Ishikawa (cell line): ENCODE measurements at regions not wholly inside any gene's neighbourhood (a gene's known extent, or its start where the extent isn't known, plus 50 kb on each side); places are given as distances from the start of the nearest gene placed in this dataset.

ENCODE experiments used
- CEBPB ChIP-seq: IDR thresholded peaks from 2 replicates; pipeline ENCODE4 v1.6.1; 2012
- CREB1 ChIP-seq: IDR thresholded peaks from 2 replicates; pipeline ENCODE4 v1.6.1; 2012; ENCODE audit warnings: low read depth
- EGR1 ChIP-seq: IDR thresholded peaks from 2 replicates; pipeline ENCODE4 v1.6.1; 2012
- EP300 ChIP-seq: IDR thresholded peaks from 2 replicates; pipeline ENCODE4 v1.6.1; 2012; ENCODE audit warnings: borderline replicate concordance
- FOXM1 ChIP-seq: IDR thresholded peaks from 2 replicates; pipeline ENCODE4 v1.6.1; 2012; ENCODE audit warnings: low read depth, borderline replicate concordance
- MAX ChIP-seq: IDR thresholded peaks from 2 replicates; pipeline ENCODE4 v1.6.1; 2012
- NFIC ChIP-seq: IDR thresholded peaks from 2 replicates; pipeline ENCODE4 v1.6.1; 2012
- RAD21 ChIP-seq: IDR thresholded peaks from 2 replicates; pipeline ENCODE4 v1.6.1; 2012; ENCODE audit warnings: low read depth
- REST ChIP-seq: IDR thresholded peaks from 2 replicates; pipeline ENCODE4 v1.6.1; 2012; ENCODE audit warnings: low read depth, mild to moderate bottlenecking
- TAF1 ChIP-seq: IDR thresholded peaks from 2 replicates; pipeline ENCODE4 v1.6.1; 2012; ENCODE audit warnings: low read depth, mild to moderate bottlenecking
- TCF12 ChIP-seq: IDR thresholded peaks from 2 replicates; pipeline ENCODE4 v1.6.1; 2012; ENCODE audit warnings: low read depth
- USF1 ChIP-seq: IDR thresholded peaks from 2 replicates; pipeline ENCODE4 v1.6.1; 2012
- YY1 ChIP-seq: IDR thresholded peaks from 2 replicates; pipeline ENCODE4 v1.6.1; 2012; ENCODE audit warnings: low read depth
- ZBTB7A ChIP-seq: IDR thresholded peaks from 2 replicates; pipeline ENCODE4 v1.6.1; 2012; ENCODE audit warnings: low read depth

GRCh38 chr2:95700519-95700918 is 108.7 kb downstream of the TRIM43 start:
- TF ChIP-seq USF1 (no peak), REST (no peak), EGR1 (no peak), MAX (no peak), EP300 (no peak), TAF1 (no peak), CREB1 (no peak), NFIC (no peak), ZBTB7A (no peak), CEBPB (no peak), YY1 (no peak), TCF12 (no peak), RAD21 (no peak), FOXM1 (no peak)
